Trophoblast cell (in vitro differentiated cells and primary cell): ENCODE measurements at regions not wholly inside any gene's neighbourhood (a gene's known extent, or its start where the extent isn't known, plus 50 kb on each side); places are given as distances from the start of the nearest gene placed in this dataset.

Experiments used
- DNase-seq, 2 donors: peaks; one replicate each; pipeline ENCODE4 v3.0.0-alpha.2; 2016
- H2AFZ ChIP-seq: 2 replicates; pipeline ENCODE4 v1.6.1; 2013; ENCODE audit warnings: low read length, moderate library complexity, mild to moderate bottlenecking; ENCODE audit not compliant: insufficient read depth, poor library complexity
- H2AK5ac ChIP-seq: 2 replicates; pipeline ENCODE4 v1.6.1; 2013; ENCODE audit warnings: mild to moderate bottlenecking, low read length
- H2BK120ac ChIP-seq: 2 replicates; pipeline ENCODE4 v1.6.1; 2013; ENCODE audit warnings: low read length, mild to moderate bottlenecking, moderate library complexity; ENCODE audit not compliant: insufficient read depth, poor library complexity
- H2BK12ac ChIP-seq: 2 replicates; pipeline ENCODE4 v1.6.1; 2013; ENCODE audit warnings: mild to moderate bottlenecking, low read length, moderate library complexity
- H2BK5ac ChIP-seq: 2 replicates; pipeline ENCODE4 v1.6.1; 2013; ENCODE audit warnings: low read length, low read depth, moderate library complexity, mild to moderate bottlenecking; ENCODE audit not compliant: poor library complexity
- H3K14ac ChIP-seq: 2 replicates; pipeline ENCODE4 v1.6.1; 2013; ENCODE audit warnings: mild to moderate bottlenecking, low read length
- H3K18ac ChIP-seq: 2 replicates; pipeline ENCODE4 v1.6.1; 2013; ENCODE audit warnings: mild to moderate bottlenecking, low read length
- H3K23ac ChIP-seq: 2 replicates; pipeline ENCODE4 v1.6.1; 2013; ENCODE audit warnings: low read length
- H3K27ac ChIP-seq: 2 replicates; pipeline ENCODE4 v1.5.1; 2013; ENCODE audit warnings: low read depth, mild to moderate bottlenecking, inconsistent platforms, low read length, moderate library complexity
- H3K27me3 ChIP-seq: 2 replicates; pipeline ENCODE4 v1.6.1; 2013; ENCODE audit warnings: inconsistent platforms, mild to moderate bottlenecking, low read length, moderate library complexity; ENCODE audit not compliant: insufficient read depth
- H3K36me3 ChIP-seq, 2 experiments: 1 replicate in 1 of 2; 2 replicates in 1 of 2; pipeline ENCODE4 v1.6.1; 2013; ENCODE audit warnings: low read length in 2 of 2, mild to moderate bottlenecking in 2 of 2, moderate library complexity in 1 of 2; ENCODE audit not compliant: insufficient read depth in 2 of 2, control insufficient read depth in 1 of 2
- H3K4ac ChIP-seq: 2 replicates; pipeline ENCODE4 v1.6.1; 2013; ENCODE audit warnings: low read depth, mild to moderate bottlenecking, low read length, moderate library complexity
- H3K4me1 ChIP-seq, 2 experiments: 1 replicate in 1 of 2; 2 replicates in 1 of 2; pipeline ENCODE4 v1.6.1; 2013; ENCODE audit warnings: low read length in 2 of 2, mild to moderate bottlenecking in 2 of 2, moderate library complexity in 1 of 2; ENCODE audit not compliant: insufficient read depth in 2 of 2, control insufficient read depth in 1 of 2
- H3K4me2 ChIP-seq: 2 replicates; pipeline ENCODE4 v1.6.1; 2013; ENCODE audit warnings: inconsistent platforms, mild to moderate bottlenecking, low read length, moderate library complexity
- H3K4me3 ChIP-seq: 2 replicates; pipeline ENCODE4 v1.5.1; 2013; ENCODE audit warnings: mild to moderate bottlenecking, low read depth, low read length, inconsistent platforms
- H3K79me1 ChIP-seq: one replicate; pipeline ENCODE4 v1.6.1; 2013; ENCODE audit warnings: low read length
- H3K79me2 ChIP-seq: 2 replicates; pipeline ENCODE4 v1.6.1; 2013; ENCODE audit warnings: low read length, mild to moderate bottlenecking; ENCODE audit not compliant: control insufficient read depth, insufficient read depth, poor library complexity
- H3K9ac ChIP-seq: 2 replicates; pipeline ENCODE4 v1.6.1; 2013; ENCODE audit warnings: mild to moderate bottlenecking, low read length
- H3K9me3 ChIP-seq: 2 replicates; pipeline ENCODE4 v1.6.1; 2013; ENCODE audit warnings: low read depth, mild to moderate bottlenecking, control low read depth, inconsistent platforms, low read length; ENCODE audit not compliant: insufficient read depth
- H4K12ac ChIP-seq: 2 replicates; pipeline ENCODE4 v1.6.1; 2013; ENCODE audit warnings: low read depth, mild to moderate bottlenecking, low read length, moderate library complexity
- H4K8ac ChIP-seq: 2 replicates; pipeline ENCODE4 v1.6.1; 2013; ENCODE audit warnings: low read depth, mild to moderate bottlenecking, low read length, moderate library complexity
- H4K91ac ChIP-seq: one replicate; pipeline ENCODE4 v1.6.1; 2013; ENCODE audit warnings: low read depth, mild to moderate bottlenecking, low read length, moderate library complexity
- WGBS: extraction: QIAGEN DNeasy Blood & Tissue Kit; methylation state at CpG from one replicate; pipeline ENCODE4 v1.1.7; 2013; ENCODE audit warnings: missing lambda C conversion rate; ENCODE audit not compliant: insufficient read length, insufficient coverage; ENCODE audit errors: extremely low coverage; 5-methylcytosine and 5-hydroxymethylcytosine counted together

- Histone ChIP-seq H3K4me2 (no peak overlapping the region), H3K27me3 (no peaks in the 10 kb centered on the region), H3K23ac (no peak overlapping the region), H3K9ac (no peak overlapping the region), H3K14ac (no peak overlapping the region), H2AFZ (no peak overlapping the region), H3K4ac (no peak overlapping the region), H3K18ac (no peak overlapping the region), H2BK12ac (no peak overlapping the region), H3K79me1 (no peaks in the 10 kb centered on the region), H3K36me3 (no peaks in the 10 kb centered on the region), H3K4me1 (no peaks in the 10 kb centered on the region), H3K4me3 (no peak overlapping the region), H3K79me2 (no peaks in the 10 kb centered on the region), H2AK5ac (no peak overlapping the region), H4K8ac (no peak overlapping the region), H4K91ac (no peak overlapping the region), H4K12ac (no peak overlapping the region), H2BK5ac (no peak overlapping the region), H2BK120ac (no peak overlapping the region), H3K27ac (no peak overlapping the region), H3K9me3 (no peaks in the 10 kb centered on the region)
- DNase-seq = no peak
- WGBS = no CpG with 5 or more reads among the region's 2 CpGs
Observed at GRCh38 chrX:40444133-40444532, 136.6 kb upstream of the ATP6AP2 start.

DNA sequence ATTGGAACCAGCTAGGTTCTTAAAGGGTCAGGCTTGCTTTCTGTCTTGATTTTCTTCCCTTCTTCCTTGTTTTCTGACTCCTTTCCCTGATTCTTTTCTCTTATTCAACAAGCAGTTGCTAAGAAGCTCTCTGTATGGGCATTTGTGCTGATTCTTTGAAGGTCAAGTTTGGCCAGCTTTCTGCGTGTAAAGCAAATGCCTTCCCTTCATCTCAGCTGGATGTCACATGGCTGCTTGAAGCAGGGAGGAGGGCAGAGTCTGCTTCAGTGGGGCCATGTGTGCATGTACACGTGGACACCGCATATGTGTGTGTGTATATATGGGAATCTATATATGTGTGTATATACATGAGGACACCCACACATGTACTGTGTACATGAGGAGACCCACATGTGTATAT lies 139.9 kb upstream of the ATP6AP2 start:
- no CpG with 5 or more reads among the region's 3 CpGs for WGBS
- Histone ChIP-seq H3K4ac (no peak overlapping the region), H4K12ac (no peak overlapping the region), H2BK12ac (no peak overlapping the region), H3K4me1 (no peaks in the 10 kb centered on the region), H3K18ac (no peak overlapping the region), H3K4me2 (no peak overlapping the region), H2BK5ac (no peak overlapping the region), H3K23ac (no peak overlapping the region), H2BK120ac (no peak overlapping the region), H4K91ac (no peak overlapping the region), H2AK5ac (no peak overlapping the region), H3K79me1 (no peaks in the 10 kb centered on the region), H3K14ac (no peak overlapping the region), H3K27me3 (no peaks in the 10 kb centered on the region), H3K9me3 (no peaks in the 10 kb centered on the region), H3K4me3 (no peak overlapping the region), H3K27ac (no peak overlapping the region), H3K9ac (no peak overlapping the region), H2AFZ (no peak overlapping the region), H3K79me2 (no peaks in the 10 kb centered on the region), H4K8ac (no peak overlapping the region), H3K36me3 (no peaks in the 10 kb centered on the region)
- no peak for DNase-seq

- Histone ChIP-seq H3K9me3 (no peaks in the 10 kb centered on the region), H3K27ac (no peak overlapping the region), H2AK5ac (no peak overlapping the region), H2BK120ac (no peak overlapping the region), H3K23ac (no peak overlapping the region), H3K4me2 (no peak overlapping the region), H3K4me1 (peaks cover 2 to 4% of the 10 kb centered on the region in 2 experiments), H4K12ac (no peak overlapping the region), H3K14ac (no peak overlapping the region), H2BK12ac (no peak overlapping the region), H3K9ac (no peak overlapping the region), H3K79me1 (no peaks in the 10 kb centered on the region), H3K4me3 (no peak overlapping the region), H3K18ac (no peak overlapping the region), H3K4ac (no peak overlapping the region), H4K91ac (no peak overlapping the region), H2BK5ac (no peak overlapping the region), H4K8ac (no peak overlapping the region), H2AFZ (no peak overlapping the region), H3K36me3 (no peaks in the 10 kb centered on the region), H3K79me2 (no peaks in the 10 kb centered on the region), H3K27me3 (no peaks in the 10 kb centered on the region)
- no peak for DNase-seq
- no CpG with 5 or more reads among the region's 9 CpGs for WGBS
Observed at GRCh38 chrX:40439625-40440532, 140.9 kb upstream of the ATP6AP2 start.

DNA sequence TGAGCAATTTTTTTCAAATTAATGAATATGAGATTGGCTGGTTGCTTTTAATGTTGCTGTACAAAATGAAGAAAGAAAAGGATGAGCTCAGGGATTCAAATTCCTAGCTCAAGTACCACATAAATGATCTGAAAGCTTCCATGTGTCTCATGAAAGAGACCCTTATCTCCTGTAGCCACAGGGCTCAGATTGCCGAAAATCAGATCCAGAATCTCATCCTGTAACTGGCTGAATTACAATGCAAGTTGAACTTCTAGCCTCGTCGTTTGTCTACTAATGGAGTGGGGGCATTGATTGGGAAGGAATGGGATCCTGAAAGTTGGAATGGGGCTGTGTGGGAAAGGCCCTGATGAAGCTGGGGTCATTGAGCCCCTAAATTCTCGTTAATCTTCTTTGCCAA lies 143.4 kb upstream of the ATP6AP2 start:
- Histone ChIP-seq H3K4me2 (no peak overlapping the region), H3K9me3 (no peaks in the 10 kb centered on the region), H2AK5ac (no peak overlapping the region), H3K18ac (no peak overlapping the region), H2AFZ (no peak overlapping the region), H3K4me1 (peaks cover 2 to 6% of the 10 kb centered on the region in 2 experiments), H3K27ac (no peak overlapping the region), H3K36me3 (no peaks in the 10 kb centered on the region), H2BK120ac (no peak overlapping the region), H3K4ac (no peak overlapping the region), H2BK5ac (no peak overlapping the region), H3K79me1 (no peaks in the 10 kb centered on the region), H2BK12ac (no peak overlapping the region), H3K27me3 (no peaks in the 10 kb centered on the region), H3K4me3 (no peak overlapping the region), H3K79me2 (no peaks in the 10 kb centered on the region), H3K23ac (no peak overlapping the region), H4K8ac (no peak overlapping the region), H3K14ac (no peak overlapping the region), H4K12ac (no peak overlapping the region), H3K9ac (no peak overlapping the region), H4K91ac (no peak overlapping the region)
- no peak for DNase-seq
- WGBS = no CpG with 5 or more reads among the region's 4 CpGs
